HEK293T (cell line): ENCODE measurements at regions not wholly inside any gene's neighbourhood (a gene's known extent, or its start where the extent isn't known, plus 50 kb on each side); places are given as distances from the start of the nearest gene placed in this dataset.

Source experiments
- CTCF ChIA-PET: fragments of 350-600 bp; formaldehyde crosslinking; extraction: SDS; loops from one replicate; lab custom pipeline; 2021; ENCODE audit warnings: antibody characterized with exemption, inconsistent platforms; lab: Yijun Ruan, JAX
- POLR2A ChIA-PET: fragments of 350-600 bp; formaldehyde crosslinking; extraction: SDS; loops from one replicate; lab custom pipeline; 2020; ENCODE audit warnings: antibody characterized with exemption, inconsistent platforms; lab: Yijun Ruan, JAX
- DNase-seq: peaks from one replicate; pipeline ENCODE4 v3.0.0; 2012; ENCODE audit warnings: mixed read lengths; ENCODE audit errors: extremely low spot score
- ARNT ChIP-seq: fragments of 450-650 bp; IDR thresholded peaks from 2 replicates; pipeline ENCODE4 v1.6.1; 2017; ENCODE audit warnings: mild to moderate bottlenecking
- BHLHE40 ChIP-seq: fragments of 450-650 bp; IDR thresholded peaks from 2 replicates; pipeline ENCODE4 v1.6.1; 2016; ENCODE audit warnings: mild to moderate bottlenecking, moderate library complexity, borderline replicate concordance
- CTBP1 ChIP-seq: fragments of 450-650 bp; IDR thresholded peaks from 2 replicates; pipeline ENCODE4 v1.6.1; 2016; ENCODE audit warnings: borderline replicate concordance
- ELF4 ChIP-seq: fragments of 450-650 bp; IDR thresholded peaks from 2 replicates; pipeline ENCODE4 v1.6.1; 2017; ENCODE audit warnings: antibody characterized with exemption
- FOXA1 ChIP-seq: fragments of 450-650 bp; IDR thresholded peaks from 2 replicates; pipeline ENCODE4 v1.6.1; 2016; ENCODE audit warnings: mild to moderate bottlenecking
- FOXK2 ChIP-seq: fragments of 450-650 bp; IDR thresholded peaks from 2 replicates; pipeline ENCODE4 v1.6.1; 2016; ENCODE audit warnings: mild to moderate bottlenecking
- FOXM1 ChIP-seq: fragments of 450-650 bp; IDR thresholded peaks from 2 replicates; pipeline ENCODE4 v1.6.1; 2017; ENCODE audit warnings: mild to moderate bottlenecking, borderline replicate concordance
- HDGF ChIP-seq: fragments of 450-650 bp; IDR thresholded peaks from 2 replicates; pipeline ENCODE4 v1.6.1; 2017; ENCODE audit warnings: antibody characterized with exemption, borderline replicate concordance
- L3MBTL2 ChIP-seq: fragments of 450-650 bp; conservative IDR thresholded peaks from 2 replicates; pipeline ENCODE4 v1.6.1; 2016; ENCODE audit warnings: mild to moderate bottlenecking
- LEF1 ChIP-seq: fragments of 450-650 bp; IDR thresholded peaks from 2 replicates; pipeline ENCODE4 v1.6.1; 2017; ENCODE audit warnings: mild to moderate bottlenecking, borderline replicate concordance
- NFRKB ChIP-seq: fragments of 450-650 bp; IDR thresholded peaks from 2 replicates; pipeline ENCODE4 v1.6.1; 2016; ENCODE audit warnings: mild to moderate bottlenecking, moderate library complexity
- PKNOX1 ChIP-seq: fragments of 450-650 bp; IDR thresholded peaks from 2 replicates; pipeline ENCODE4 v1.6.1; 2016
- SP1 ChIP-seq: fragments of 450-650 bp; IDR thresholded peaks from 2 replicates; pipeline ENCODE4 v1.6.1; 2017
- SUZ12 ChIP-seq: fragments of 450-650 bp; IDR thresholded peaks from 2 replicates; pipeline ENCODE4 v1.6.1; 2016; ENCODE audit warnings: mild to moderate bottlenecking
- TARDBP ChIP-seq: fragments of 450-650 bp; IDR thresholded peaks from 2 replicates; pipeline ENCODE4 v1.6.1; 2016
- ZNF384 ChIP-seq: fragments of 450-650 bp; IDR thresholded peaks from 2 replicates; pipeline ENCODE4 v1.6.1; 2016

- ChIA-PET CTCF (no interaction called here), POLR2A (no interaction called here)
- DNase-seq = no peak
- no peak for TF ChIP-seq L3MBTL2
- TF ChIP-seq TARDBP = no peak
- TF ChIP-seq CTBP1 = no peak
These were observed 805.6 kb downstream of the BRINP1 start for GRCh38 chr9:118563677-118564076.

- TF ChIP-seq BHLHE40 (no peak), NFRKB (no peak), L3MBTL2 (no peak), LEF1 (no peak), CTBP1 (no peak), TARDBP (no peak), FOXA1 (no peak), SUZ12 (no peak), ELF4 (no peak), HDGF (no peak), ZNF384 (no peak), FOXM1 (no peak), FOXK2 (no peak), SP1 (no peak), ARNT (no peak), PKNOX1 (no peak)
- no peak for DNase-seq
- CTCF ChIA-PET = no interaction called here
- POLR2A ChIA-PET = no interaction called here
These were observed 801.4 kb downstream of the BRINP1 start for GRCh38 chr9:118567861-118568260.

GRCh38 chr9:118568704-118569103, 800.5 kb downstream of the BRINP1 start:
- DNase-seq = no peak
- ChIA-PET CTCF (no interaction called here), POLR2A (no interaction called here)
- TF ChIP-seq ARNT (no peak), SUZ12 (no peak), FOXM1 (no peak), BHLHE40 (no peak), FOXK2 (no peak), HDGF (no peak), TARDBP (no peak)

GRCh38 chr9:118569148-118569547, 800.1 kb downstream of the BRINP1 start:
- DNase-seq = no peak
- TF ChIP-seq L3MBTL2 (no peak), ZNF384 (no peak), SP1 (no peak), PKNOX1 (no peak)
- ChIA-PET CTCF (no interaction called here), POLR2A (no interaction called here)

- POLR2A ChIA-PET = no interaction called here
- no peak for TF ChIP-seq ZNF384
- TF ChIP-seq BHLHE40 = no peak
- no peak for DNase-seq
- CTCF ChIA-PET = no interaction called here
These were observed 799.2 kb downstream of the BRINP1 start for GRCh38 chr9:118570066-118570465.

- no peak for DNase-seq
- ChIA-PET POLR2A (no interaction called here), CTCF (no interaction called here)
- TF ChIP-seq SP1 (no peak), CTBP1 (no peak), NFRKB (no peak), ARNT (no peak), HDGF (no peak)
These were observed 793.7 kb downstream of the BRINP1 start for GRCh38 chr9:118575341-118576070.

- no peak for DNase-seq
- TF ChIP-seq NFRKB (no peak), FOXK2 (no peak), LEF1 (no peak), ARNT (no peak), L3MBTL2 (no peak), FOXA1 (no peak), HDGF (no peak), CTBP1 (no peak)
- CTCF ChIA-PET = no interaction called here
- POLR2A ChIA-PET = no interaction called here
These were observed 792.1 kb downstream of the BRINP1 start for GRCh38 chr9:118577121-118577520.

- ChIA-PET POLR2A (no interaction called here), CTCF (no interaction called here)
- no peak for DNase-seq
- TF ChIP-seq HDGF (no peak), PKNOX1 (no peak), ARNT (no peak), BHLHE40 (no peak), ELF4 (no peak), NFRKB (no peak), TARDBP (no peak), LEF1 (no peak), FOXA1 (no peak), FOXK2 (no peak), ZNF384 (no peak), FOXM1 (no peak), SP1 (no peak), CTBP1 (no peak), SUZ12 (no peak), L3MBTL2 (no peak)
These were observed 790.8 kb downstream of the BRINP1 start for GRCh38 chr9:118578467-118578866.
